HepG2 (cell line): ENCODE measurements at regions not wholly inside any gene's neighbourhood (a gene's known extent, or its start where the extent isn't known, plus 50 kb on each side); places are given as distances from the start of the nearest gene placed in this dataset.

ENCODE experiments used
- ATAC-seq: fragments of 200-7000 bp; cut with Tn5 transposase; 3 replicates; pipeline ENCODE4 v1.9.1; 2020; ENCODE audit warnings: mild to moderate bottlenecking, moderate library complexity
- BruUV-seq: library from RNA; stranded (reverse); fragments of 400-500 nt; replicated peaks from 2 replicates; lab custom pipeline; 2021; lab: Mats Ljungman, UMichigan
- CTCF ChIA-PET: fragments of 300-600 bp; formaldehyde crosslinking; extraction: SDS; loops from one replicate; lab custom pipeline; 2021; ENCODE audit warnings: low total read pairs, inconsistent platforms, low intra/inter-chr PET ratio; lab: Yijun Ruan, JAX
- POLR2A ChIA-PET: fragments of 350-600 bp; sonication (Branson Sonifier 250); formaldehyde crosslinking; loops from one replicate; lab custom pipeline; 2020; ENCODE audit warnings: antibody characterized with exemption, inconsistent platforms; lab: Yijun Ruan, JAX
- DNase-seq: peaks from one replicate; pipeline ENCODE4 v3.0.0-alpha.2; 2015; ENCODE audit warnings: low spot score
- FAIRE-seq: peaks from 3 replicates; lab custom pipeline; 2011; peaks lifted over from hg19 to GRCh38; lab: Jason Lieb, UNC
- H2AFZ ChIP-seq: one replicate; pipeline ENCODE4 v1.6.1; 2011; ENCODE audit warnings: low read length, inconsistent platforms
- H3K27ac ChIP-seq: fragments of 300-600 bp; 3 replicates; pipeline ENCODE4 v1.8.0; 2011; ENCODE audit warnings: mixed run types, mild to moderate bottlenecking, mixed read lengths, low read length, inconsistent platforms; ENCODE audit not compliant: insufficient read depth; ENCODE audit errors: extremely low read length
- H3K27me3 ChIP-seq, 2 experiments: fragments of 200-600 bp in 1 of 2; 2 replicates in 1 of 2; 3 replicates in 1 of 2; pipeline versions ENCODE4 v1.6.0 to v1.8.0; 2011; ENCODE audit warnings: low read length in 2 of 2, mild to moderate bottlenecking in 2 of 2, moderate library complexity in 2 of 2, inconsistent platforms in 1 of 2; ENCODE audit not compliant: insufficient read depth in 2 of 2, control insufficient read depth in 1 of 2
- H3K36me3 ChIP-seq, 2 experiments: fragments of 200-600 bp in 1 of 2; replicated peaks in 1 of 2; 2 replicates in 1 of 2; 3 replicates in 1 of 2; pipeline versions ENCODE4 v1.5.1 to v1.8.0; 2011; ENCODE audit warnings: low read length in 2 of 2, inconsistent platforms in 1 of 2; ENCODE audit not compliant: insufficient read depth in 2 of 2, control insufficient read depth in 1 of 2
- H3K4me1 ChIP-seq: 2 replicates; pipeline ENCODE4 v1.5.1; 2012; ENCODE audit warnings: low read length, inconsistent platforms; ENCODE audit not compliant: insufficient read depth
- H3K4me2 ChIP-seq: 2 replicates; pipeline ENCODE4 v1.6.0; 2011; ENCODE audit warnings: low read depth, low read length, inconsistent platforms
- H3K4me3 ChIP-seq, 3 experiments: fragments of 200-600 bp in 1 of 3; sonication (generic), shearing (Covaris generic) in 1 of 3; replicated peaks in 1 of 3; 2 replicates each; pipeline ENCODE4 v1.5.1; 2011 to 2016; ENCODE audit warnings: low read length in 3 of 3, inconsistent platforms in 2 of 3, low read depth in 2 of 3, mild to moderate bottlenecking in 2 of 3, control low read depth in 1 of 3, mixed read lengths in 1 of 3; ENCODE audit not compliant: insufficient read depth in 1 of 3
- H3K79me2 ChIP-seq: one replicate; pipeline ENCODE4 v1.6.1; 2011; ENCODE audit warnings: low read length, inconsistent platforms; ENCODE audit not compliant: insufficient read depth
- H3K9ac ChIP-seq: 2 replicates; pipeline ENCODE4 v1.6.0; 2011; ENCODE audit warnings: mild to moderate bottlenecking, low read depth, low read length, inconsistent platforms; ENCODE audit not compliant: insufficient read depth
- H3K9me3 ChIP-seq: 2 replicates; pipeline ENCODE4 v1.5.1; 2012; ENCODE audit warnings: mild to moderate bottlenecking, low read length
- H4K20me1 ChIP-seq: 2 replicates; pipeline ENCODE4 v1.6.0; 2011; ENCODE audit warnings: inconsistent platforms, mild to moderate bottlenecking, low read length, moderate library complexity; ENCODE audit not compliant: insufficient read depth
- ARHGAP35 ChIP-seq: sonication (generic); formaldehyde crosslinking; IDR thresholded peaks from 2 replicates; pipeline ENCODE4 v1.9.0; 2022; ENCODE audit warnings: mild to moderate bottlenecking, inconsistent platforms, moderate library complexity, missing genetic modification reagents, borderline replicate concordance
- CCAR2 ChIP-seq: fragments of 200-400 bp; formaldehyde crosslinking; optimal IDR thresholded peaks from 2 replicates; pipeline ENCODE3; 2018; ENCODE audit warnings: low read depth, mild to moderate bottlenecking, low read length, moderate library complexity
- SP4 ChIP-seq: sonication (generic); formaldehyde crosslinking; IDR thresholded peaks from 2 replicates; pipeline ENCODE4 v1.8.1; 2023; ENCODE audit warnings: mild to moderate bottlenecking, missing genetic modification reagents
- TGIF2 ChIP-seq: IDR thresholded peaks from 2 replicates; pipeline ENCODE4 v1.6.1; 2016; ENCODE audit warnings: control low read depth, missing compliant biosample characterization
- whole genome bisulfite sequencing: methylation state at CpG from one replicate; pipeline ENCODE4 v1.1.6; 2017; ENCODE audit warnings: low lambda C conversion rate; 5-methylcytosine and 5-hydroxymethylcytosine counted together
- in situ Hi-C: cut with HindIII; loops from 2 replicates; pipeline ENCODE4 v1.10.0; 2017; ENCODE audit warnings: low pct_unique_long_range_greater_than_20kb; ENCODE audit not compliant: extremely low pct_ligation_motif_present
- intact Hi-C: fragments of 100-400 bp; cut with micrococcal nuclease; formaldehyde crosslinking; loops from one replicate; pipeline ENCODE4 v1.10.0; 2022; ENCODE audit not compliant: unreplicated experiment
- TF ChIP-seq, protein P1 (sequence below): IDR thresholded peaks from 2 replicates; pipeline ENCODE4 v1.6.1; 2016; ENCODE audit warnings: mild to moderate bottlenecking
- TF ChIP-seq, protein P2 (sequence below): sonication (generic); formaldehyde crosslinking; IDR thresholded peaks from 2 replicates; pipeline ENCODE4 v1.5.1; 2020; ENCODE audit warnings: mild to moderate bottlenecking, missing genetic modification reagents, moderate library complexity

DNA sequence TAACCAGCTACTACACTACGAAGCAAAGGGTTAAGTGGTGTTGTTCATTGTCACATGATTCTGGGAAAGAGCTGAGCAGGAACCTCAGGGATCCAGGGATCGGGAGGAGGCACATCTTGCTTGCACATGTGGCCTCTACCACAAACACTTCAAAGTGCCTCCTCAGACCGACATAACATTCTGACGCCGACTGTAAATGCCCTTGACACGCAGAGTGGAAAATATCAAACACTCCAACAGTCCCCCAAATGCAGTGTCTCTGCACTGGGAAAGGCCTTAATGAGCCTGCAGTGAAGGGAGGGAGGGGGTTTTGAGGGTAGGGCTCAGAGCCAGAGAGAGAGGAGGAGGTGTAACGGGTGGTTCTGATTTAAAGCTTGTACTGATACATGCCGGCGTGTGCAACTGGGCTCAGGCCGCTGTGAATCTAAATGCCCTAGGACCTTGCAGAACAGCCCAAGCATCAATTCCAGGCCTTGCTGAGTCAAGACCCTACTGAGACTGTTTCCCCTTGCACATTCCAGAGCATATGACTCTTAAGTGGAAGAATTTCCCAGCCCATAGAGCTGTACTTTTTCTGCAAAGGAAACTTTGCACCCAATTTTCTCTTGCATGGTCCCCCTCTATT, 163.7 kb downstream of the NTMT2 start:
- DNase-seq (no peak), ATAC-seq (no peak), FAIRE-seq (no peak)
- Histone ChIP-seq H3K4me1 (no peaks in the 10 kb centered on the region), H4K20me1 (no peaks in the 10 kb centered on the region), H3K27ac (no peak overlapping the region), H3K27me3 (no peaks in the 10 kb centered on the region), H3K9me3 (no peaks in the 10 kb centered on the region), H3K4me3 (no peak overlapping the region), H3K4me2 (no peak overlapping the region), H2AFZ (no peak overlapping the region), H3K9ac (no peak overlapping the region), H3K79me2 (no peaks in the 10 kb centered on the region), H3K36me3 (no peaks in the 10 kb centered on the region)
- no TSS peak for BruUV-seq
- intact Hi-C loops (no loop called here), in situ Hi-C loops (no loop called here)
- no peak for TF ChIP-seq ARHGAP35 (CRISPR knock-in tag)
- no peak for TF ChIP-seq SP4
- TF ChIP-seq TGIF2 (CRISPR knock-in tag) = no peak
- TF ChIP-seq, protein P1, sequence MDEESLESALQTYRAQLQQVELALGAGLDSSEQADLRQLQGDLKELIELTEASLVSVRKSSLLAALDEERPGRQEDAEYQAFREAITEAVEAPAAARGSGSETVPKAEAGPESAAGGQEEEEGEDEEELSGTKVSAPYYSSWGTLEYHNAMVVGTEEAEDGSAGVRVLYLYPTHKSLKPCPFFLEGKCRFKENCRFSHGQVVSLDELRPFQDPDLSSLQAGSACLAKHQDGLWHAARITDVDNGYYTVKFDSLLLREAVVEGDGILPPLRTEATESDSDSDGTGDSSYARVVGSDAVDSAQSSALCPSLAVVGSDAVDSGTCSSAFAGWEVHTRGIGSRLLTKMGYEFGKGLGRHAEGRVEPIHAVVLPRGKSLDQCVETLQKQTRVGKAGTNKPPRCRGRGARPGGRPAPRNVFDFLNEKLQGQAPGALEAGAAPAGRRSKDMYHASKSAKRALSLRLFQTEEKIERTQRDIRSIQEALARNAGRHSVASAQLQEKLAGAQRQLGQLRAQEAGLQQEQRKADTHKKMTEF = no peak
- TF ChIP-seq, protein P2, sequence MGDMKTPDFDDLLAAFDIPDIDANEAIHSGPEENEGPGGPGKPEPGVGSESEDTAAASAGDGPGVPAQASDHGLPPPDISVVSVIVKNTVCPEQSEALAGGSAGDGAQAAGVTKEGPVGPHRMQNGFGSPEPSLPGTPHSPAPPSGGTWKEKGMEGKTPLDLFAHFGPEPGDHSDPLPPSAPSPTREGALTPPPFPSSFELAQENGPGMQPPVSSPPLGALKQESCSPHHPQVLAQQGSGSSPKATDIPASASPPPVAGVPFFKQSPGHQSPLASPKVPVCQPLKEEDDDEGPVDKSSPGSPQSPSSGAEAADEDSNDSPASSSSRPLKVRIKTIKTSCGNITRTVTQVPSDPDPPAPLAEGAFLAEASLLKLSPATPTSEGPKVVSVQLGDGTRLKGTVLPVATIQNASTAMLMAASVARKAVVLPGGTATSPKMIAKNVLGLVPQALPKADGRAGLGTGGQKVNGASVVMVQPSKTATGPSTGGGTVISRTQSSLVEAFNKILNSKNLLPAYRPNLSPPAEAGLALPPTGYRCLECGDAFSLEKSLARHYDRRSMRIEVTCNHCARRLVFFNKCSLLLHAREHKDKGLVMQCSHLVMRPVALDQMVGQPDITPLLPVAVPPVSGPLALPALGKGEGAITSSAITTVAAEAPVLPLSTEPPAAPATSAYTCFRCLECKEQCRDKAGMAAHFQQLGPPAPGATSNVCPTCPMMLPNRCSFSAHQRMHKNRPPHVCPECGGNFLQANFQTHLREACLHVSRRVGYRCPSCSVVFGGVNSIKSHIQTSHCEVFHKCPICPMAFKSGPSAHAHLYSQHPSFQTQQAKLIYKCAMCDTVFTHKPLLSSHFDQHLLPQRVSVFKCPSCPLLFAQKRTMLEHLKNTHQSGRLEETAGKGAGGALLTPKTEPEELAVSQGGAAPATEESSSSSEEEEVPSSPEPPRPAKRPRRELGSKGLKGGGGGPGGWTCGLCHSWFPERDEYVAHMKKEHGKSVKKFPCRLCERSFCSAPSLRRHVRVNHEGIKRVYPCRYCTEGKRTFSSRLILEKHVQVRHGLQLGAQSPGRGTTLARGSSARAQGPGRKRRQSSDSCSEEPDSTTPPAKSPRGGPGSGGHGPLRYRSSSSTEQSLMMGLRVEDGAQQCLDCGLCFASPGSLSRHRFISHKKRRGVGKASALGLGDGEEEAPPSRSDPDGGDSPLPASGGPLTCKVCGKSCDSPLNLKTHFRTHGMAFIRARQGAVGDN (CRISPR knock-in tag) = no peak
- no peak for TF ChIP-seq CCAR2
- POLR2A ChIA-PET = no interaction called here
- WGBS = 20% methylated on average over 6 of the region's 10 CpGs
- CTCF ChIA-PET = no interaction called here
